Stimulated activated CD4-positive, alpha-beta T cell treated with anti-CD3 and anti-CD28 coated beads, TNF-alpha, amount 100 ng/mL, for 1 hour (primary cell): ENCODE measurements at regions not wholly inside any gene's neighbourhood (a gene's known extent, or its start where the extent isn't known, plus 50 kb on each side); places are given as distances from the start of the nearest gene placed in this dataset.
"Not testable (repeated sequence)": the region's sequence is repeated elsewhere in the genome, so short reads cannot be mapped to it uniquely, and the experiment has no call there.

Experiments used
- DNase-seq, 3 donors: peaks; one replicate each; pipeline ENCODE4 v3.0.0-alpha.2; 2020; ENCODE audit warnings: low read depth in 3 of 3, low spot score in 1 of 3

GRCh38 chr6:144673807-144674206, 388.7 kb downstream of the UTRN start:
- no peak for DNase-seq

- DNase-seq, result no peak
Observed at GRCh38 chr6:144675231-144675861, 390.2 kb downstream of the UTRN start.

GRCh38 chr6:144676310-144676709, 391.2 kb downstream of the UTRN start:
- DNase-seq, result not testable (repeated sequence)

- DNase-seq, result not testable (repeated sequence)
Observed at GRCh38 chr6:144677263-144677662, 392.1 kb downstream of the UTRN start.

- DNase-seq, result no peak
Observed at GRCh38 chr6:144678844-144679243, 393.7 kb downstream of the UTRN start.

- DNase-seq, result no peak
Observed at GRCh38 chr6:144681334-144681733, 396.2 kb downstream of the UTRN start.

- no peak for DNase-seq
Observed at GRCh38 chr6:144683216-144684070, 398.3 kb downstream of the UTRN start.

GRCh38 chr6:144688713-144689112, 403.6 kb downstream of the UTRN start:
- no peak for DNase-seq

GRCh38 chr6:144689503-144690040, 404.4 kb downstream of the UTRN start:
- no peak for DNase-seq

- DNase-seq, result no peak
Observed at GRCh38 chr6:144690133-144690532, 405.0 kb downstream of the UTRN start.

GRCh38 chr6:144690666-144691065, 405.5 kb downstream of the UTRN start:
- no peak for DNase-seq

- not testable (repeated sequence) for DNase-seq
Observed at GRCh38 chr6:144692050-144692449, 406.9 kb downstream of the UTRN start.

GRCh38 chr6:144695858-144696533, 410.9 kb downstream of the UTRN start:
- DNase-seq, result no peak

GRCh38 chr6:144696610-144697368, 411.7 kb downstream of the UTRN start:
- no peak for DNase-seq

- no peak for DNase-seq
Observed at GRCh38 chr6:144697369-144697760, 412.2 kb downstream of the UTRN start.

- no peak for DNase-seq
Observed at GRCh38 chr6:144697801-144698200, 412.7 kb downstream of the UTRN start.

- DNase-seq, result no peak
Observed at GRCh38 chr6:144702781-144703180, 417.6 kb downstream of the UTRN start.

GRCh38 chr6:144710207-144710606, 425.1 kb downstream of the UTRN start:
- DNase-seq, result no peak

GRCh38 chr6:144711661-144712060, 426.5 kb downstream of the UTRN start:
- no peak for DNase-seq

- DNase-seq, result no peak
Observed at GRCh38 chr6:144712541-144712940, 427.4 kb downstream of the UTRN start.
